GM18519 (cell line): ENCODE measurements at regions not wholly inside any gene's neighbourhood (a gene's known extent, or its start where the extent isn't known, plus 50 kb on each side); places are given as distances from the start of the nearest gene placed in this dataset.
"Not testable (repeated sequence)": the region's sequence is repeated elsewhere in the genome, so short reads cannot be mapped to it uniquely, and the experiment has no call there.

Source experiments
- ATAC-seq: cut with Tn5 transposase; IDR thresholded peaks from one replicate; pipeline ENCODE4 v1.9.1; 2021; ENCODE audit warnings: mild to moderate bottlenecking, moderate library complexity; ENCODE audit not compliant: unreplicated experiment, low FRiP score

- ATAC-seq: no peak
Observed at GRCh38 chr11:130550150-130550549, 101.7 kb downstream of the ADAMTS15 start.

DNA sequence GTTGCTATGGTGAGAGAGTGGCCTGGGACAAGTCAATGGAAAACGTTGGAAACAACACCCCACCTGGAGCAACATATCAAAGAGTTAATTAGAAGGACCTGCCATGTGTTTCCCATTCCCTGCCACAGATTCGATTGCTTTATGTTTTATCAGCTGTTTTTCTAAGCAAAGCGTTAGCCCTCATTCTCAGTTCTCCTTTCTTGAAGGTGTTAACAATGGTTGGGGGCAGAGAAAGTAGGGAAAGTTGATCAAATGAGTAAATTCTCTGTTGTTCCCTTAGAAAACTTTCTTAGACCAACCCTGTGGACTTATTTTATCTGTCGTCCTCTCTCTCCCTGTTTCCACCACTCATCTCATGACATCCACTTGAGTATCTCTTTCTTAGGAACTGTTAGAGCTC lies 102.5 kb downstream of the ADAMTS15 start:
- ATAC-seq: no peak

DNA sequence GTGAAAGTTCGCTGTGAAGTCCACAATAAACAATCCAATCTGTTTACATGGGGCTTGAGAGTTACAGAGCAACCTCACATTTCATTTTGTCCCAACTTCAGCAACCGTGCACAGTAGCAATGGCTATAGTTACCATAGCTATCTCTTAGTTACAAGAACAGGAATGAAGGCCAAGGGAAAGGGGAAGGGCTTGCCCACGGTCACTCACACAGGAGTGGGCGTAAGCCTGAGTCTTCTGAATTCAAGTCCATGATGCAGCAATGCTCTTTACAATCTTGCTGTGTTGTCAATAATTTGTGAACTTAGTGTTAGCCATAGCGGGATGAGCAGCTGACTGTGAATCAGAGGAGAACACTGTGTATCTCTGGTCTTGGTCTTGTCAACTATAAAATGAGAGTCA lies 102.9 kb downstream of the ADAMTS15 start:
- ATAC-seq: no peak

- no peak for ATAC-seq
Observed at GRCh38 chr11:130553306-130553705, 104.9 kb downstream of the ADAMTS15 start.

- no peak for ATAC-seq
Observed at GRCh38 chr11:130554241-130555055, 106.0 kb downstream of the ADAMTS15 start.

- no peak for ATAC-seq
Observed at GRCh38 chr11:130555251-130555841, 106.9 kb downstream of the ADAMTS15 start.

- ATAC-seq: no peak
Observed at GRCh38 chr11:130560000-130560780, 111.7 kb downstream of the ADAMTS15 start.

GRCh38 chr11:130560781-130561109 lies 112.3 kb downstream of the ADAMTS15 start:
- ATAC-seq: no peak

- no peak for ATAC-seq
Observed at GRCh38 chr11:130561441-130561881, 113.0 kb downstream of the ADAMTS15 start.

DNA sequence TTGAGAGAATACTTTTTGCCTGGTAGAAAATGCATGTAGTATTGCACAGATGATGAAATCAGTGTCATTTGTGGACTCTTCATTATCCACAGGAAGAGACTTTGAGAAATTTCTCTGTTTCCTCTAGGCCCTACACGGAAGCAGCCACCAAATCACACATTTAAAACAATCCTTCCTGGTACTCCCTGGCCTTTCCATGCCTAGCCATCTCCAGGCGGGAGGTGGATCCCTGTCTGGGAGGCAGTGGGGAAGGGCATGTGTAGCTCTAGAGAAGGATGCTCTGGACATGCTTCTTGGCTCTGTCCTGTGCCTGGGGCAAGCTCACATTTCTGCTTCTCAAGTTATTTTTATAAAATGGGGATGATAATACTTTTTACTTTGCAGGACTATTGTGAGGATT lies 114.1 kb downstream of the ADAMTS15 start:
- no peak for ATAC-seq

DNA sequence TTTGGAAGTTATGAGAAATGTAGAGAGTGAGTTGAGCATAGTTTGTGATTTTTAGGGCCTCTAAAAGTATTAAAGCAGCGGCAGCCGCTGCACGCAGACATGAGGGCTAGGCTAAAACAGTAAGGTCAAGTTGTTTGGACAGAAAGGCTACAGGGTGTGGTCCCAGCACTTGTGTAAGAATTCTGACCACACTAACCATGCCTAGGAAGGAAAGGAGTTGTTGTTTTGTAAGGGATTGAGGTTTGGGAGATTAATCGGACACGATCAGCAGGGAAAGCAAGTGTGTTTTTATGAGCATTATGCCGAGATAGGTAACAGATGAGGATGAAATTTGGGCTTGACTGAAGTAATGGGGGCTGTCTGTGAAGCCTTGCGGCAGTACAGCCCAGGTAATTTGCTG lies 117.9 kb downstream of the ADAMTS15 start:
- not testable (repeated sequence) for ATAC-seq

DNA sequence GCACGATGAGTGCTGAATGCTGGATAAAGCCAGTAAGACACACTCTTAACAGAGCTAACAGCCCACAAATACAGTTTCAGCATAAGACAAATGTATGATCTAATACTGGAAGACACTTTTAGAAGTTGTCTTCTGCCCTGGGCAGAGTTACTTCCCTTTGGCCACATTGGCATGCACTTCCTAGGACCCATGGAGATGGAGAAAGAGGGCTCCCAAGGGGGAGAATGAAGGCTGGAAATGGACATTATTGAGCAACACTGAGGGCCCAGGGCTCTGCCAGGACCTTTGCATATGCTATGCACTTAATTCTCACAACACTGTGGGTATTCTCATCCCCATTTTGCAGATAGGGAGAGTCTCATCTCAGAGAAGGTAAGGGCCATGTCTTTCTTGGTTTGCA lies 123.1 kb downstream of the ADAMTS15 start:
- ATAC-seq: no peak

DNA sequence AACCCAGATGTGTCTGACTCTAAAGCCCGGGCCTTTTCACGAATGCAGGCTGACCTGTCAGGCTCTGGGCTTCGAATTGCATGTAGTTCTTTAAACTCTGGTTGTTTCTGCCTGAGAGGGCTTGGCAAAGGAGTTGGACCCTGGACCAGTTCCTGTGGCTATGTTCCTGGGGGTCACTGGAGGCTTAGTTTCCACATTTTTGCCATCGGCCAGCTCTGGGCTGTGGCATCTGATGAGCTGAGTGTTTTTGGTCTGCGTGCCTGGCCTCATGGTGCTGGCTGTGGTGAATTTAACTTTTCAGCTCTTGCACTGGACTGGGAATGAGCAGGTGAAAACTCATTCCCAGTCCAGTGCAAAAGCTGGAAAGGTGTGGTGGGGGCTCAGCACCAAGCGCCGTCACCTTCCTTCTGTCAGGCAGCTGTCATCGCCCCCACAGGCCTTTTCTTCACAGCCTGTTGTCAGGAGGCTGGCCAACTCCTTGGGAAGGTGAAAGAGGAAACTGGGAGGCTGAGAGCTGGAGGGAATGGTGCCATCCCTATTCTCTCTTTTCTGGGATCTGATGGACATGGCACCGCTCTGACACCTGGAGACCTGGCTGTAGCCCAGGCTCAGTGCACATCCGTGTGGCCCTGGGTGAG lies 123.6 kb downstream of the ADAMTS15 start:
- ATAC-seq: no peak

DNA sequence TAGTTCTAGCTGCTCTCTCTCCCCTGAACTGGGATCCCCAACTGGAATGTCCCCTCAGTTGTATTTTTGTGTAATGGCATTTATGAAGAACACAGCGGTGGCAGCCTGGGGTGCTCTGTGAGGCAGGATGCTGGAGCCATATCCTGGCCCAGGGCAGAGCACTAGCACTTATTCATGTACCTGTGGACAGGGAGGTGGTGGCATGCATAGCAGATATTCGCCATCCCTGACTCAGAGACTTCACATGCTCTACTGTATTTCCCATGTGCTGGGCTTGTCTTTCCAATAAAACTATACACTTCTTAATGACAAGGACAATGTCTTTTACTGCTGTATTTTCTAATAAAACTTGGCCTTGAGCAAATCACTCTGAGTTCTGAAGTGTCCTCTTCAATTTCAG lies 125.3 kb downstream of the ADAMTS15 start:
- ATAC-seq: no peak

DNA sequence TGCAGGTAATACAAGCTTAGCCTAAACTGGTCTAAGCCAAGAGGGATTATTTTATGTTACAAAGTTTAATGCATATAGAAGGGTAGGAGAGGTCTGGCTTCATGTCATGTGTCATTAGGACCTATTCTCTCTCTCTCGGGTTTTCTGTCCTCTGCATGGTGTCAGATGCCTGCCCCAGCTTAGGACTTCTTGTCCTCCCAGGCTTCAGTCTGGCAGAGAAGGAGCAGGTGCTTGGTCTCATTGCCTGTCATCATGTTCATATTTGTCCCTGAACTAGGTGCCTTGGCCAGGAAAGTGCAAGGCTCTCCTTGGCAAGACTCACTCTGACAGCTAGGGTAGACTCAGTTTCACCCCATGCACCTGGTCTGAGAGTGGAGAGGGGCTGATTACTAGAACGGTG lies 126.3 kb downstream of the ADAMTS15 start:
- no peak for ATAC-seq

DNA sequence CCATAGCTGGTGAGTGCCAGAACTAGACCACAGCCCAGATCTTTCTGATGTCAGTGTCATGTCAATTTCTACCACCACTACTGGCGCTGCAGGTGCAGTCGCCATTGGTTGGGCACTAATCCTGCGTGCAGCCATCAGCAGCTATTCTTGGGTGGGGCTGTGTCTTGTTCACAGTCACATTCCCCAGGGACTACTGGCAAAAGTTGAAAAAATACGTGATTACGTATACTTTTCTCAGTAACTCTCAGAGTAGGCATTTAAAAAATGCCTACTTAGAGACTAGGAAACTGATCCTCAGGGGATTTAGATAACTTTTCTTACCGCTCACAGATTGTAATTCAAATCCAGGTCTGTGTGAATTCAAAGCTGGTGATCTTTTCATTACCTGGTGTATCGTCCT lies 127.7 kb downstream of the ADAMTS15 start:
- ATAC-seq: no peak

GRCh38 chr11:130578738-130579368 lies 130.4 kb downstream of the ADAMTS15 start:
- ATAC-seq: no peak

DNA sequence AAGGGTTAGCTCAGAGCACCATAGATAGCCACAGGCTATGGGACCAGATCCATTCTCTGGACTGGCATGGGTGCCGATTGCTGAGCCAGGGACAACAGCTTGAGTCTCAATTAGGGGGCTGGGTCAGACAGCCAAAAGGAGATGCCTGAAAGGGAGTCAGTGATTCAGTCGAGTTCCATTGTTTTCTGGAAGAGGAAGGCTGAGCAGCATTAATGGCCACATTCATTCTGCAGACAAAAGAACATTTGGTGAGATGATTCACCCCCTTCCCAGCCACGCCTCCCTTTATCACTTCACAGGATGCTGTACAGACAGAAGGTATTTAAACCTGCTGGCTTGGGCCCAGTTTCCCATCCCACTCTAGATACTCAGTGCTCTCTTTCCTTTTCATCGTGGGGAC lies 131.9 kb downstream of the ADAMTS15 start:
- no peak for ATAC-seq

- no peak for ATAC-seq
Observed at GRCh38 chr11:130580891-130581492, 132.5 kb downstream of the ADAMTS15 start.

- no peak for ATAC-seq
Observed at GRCh38 chr11:130581646-130582045, 133.2 kb downstream of the ADAMTS15 start.
